H1 (cell line): ENCODE measurements at regions not wholly inside any gene's neighbourhood (a gene's known extent, or its start where the extent isn't known, plus 50 kb on each side); places are given as distances from the start of the nearest gene placed in this dataset.

Experiments
- CTCF ChIA-PET: fragments of 300-600 bp; sonication (Branson Sonifier 250); formaldehyde crosslinking; loops from one replicate; lab custom pipeline; 2021; ENCODE audit not compliant: partially characterized antibody; lab: Charles Lee
- POLR2A ChIA-PET: fragments of 300-600 bp; sonication (Branson Sonifier 250); formaldehyde crosslinking; loops from one replicate; lab custom pipeline; 2021; ENCODE audit warnings: inconsistent platforms; ENCODE audit not compliant: partially characterized antibody; lab: Charles Lee
- DNase-seq, 2 experiments: peaks; one replicate each; pipeline versions ENCODE4 v3.0.0 to v3.0.0-alpha.2; 2010 to 2022; ENCODE audit warnings: low spot score in 2 of 2, low read depth in 1 of 2, mixed read lengths in 1 of 2
- FAIRE-seq: peaks from 2 replicates; lab custom pipeline; 2011; peaks lifted over from hg19 to GRCh38; lab: Jason Lieb, UNC
- H2AFZ ChIP-seq: 2 replicates; pipeline ENCODE4 v1.8.1; 2012; ENCODE audit warnings: low read length, inconsistent platforms
- H2AK5ac ChIP-seq: 2 replicates; pipeline ENCODE4 v1.6.1; 2013; ENCODE audit warnings: low read depth, low read length
- H2BK120ac ChIP-seq: replicated peaks from 2 replicates; pipeline ENCODE3; 2013; ENCODE audit warnings: low read depth, low read length, inconsistent platforms
- H2BK12ac ChIP-seq: 2 replicates; pipeline ENCODE4 v1.6.1; 2013; ENCODE audit warnings: low read depth, low read length
- H2BK15ac ChIP-seq: 2 replicates; pipeline ENCODE4 v1.6.1; 2013; ENCODE audit warnings: low read length
- H2BK20ac ChIP-seq: 2 replicates; pipeline ENCODE4 v1.6.1; 2013; ENCODE audit warnings: low read length
- H2BK5ac ChIP-seq: 2 replicates; pipeline ENCODE4 v1.6.1; 2013; ENCODE audit warnings: low read depth, low read length
- H3K14ac ChIP-seq: 2 replicates; pipeline ENCODE4 v1.6.1; 2013; ENCODE audit warnings: inconsistent platforms; ENCODE audit not compliant: insufficient read length
- H3K18ac ChIP-seq: 2 replicates; pipeline ENCODE4 v1.6.1; 2013; ENCODE audit warnings: low read length; ENCODE audit errors: extremely low read depth
- H3K23ac ChIP-seq: 2 replicates; pipeline ENCODE4 v1.6.1; 2013; ENCODE audit warnings: inconsistent platforms; ENCODE audit not compliant: insufficient read length
- H3K23me2 ChIP-seq: 2 replicates; pipeline ENCODE4 v1.6.1; 2013; ENCODE audit warnings: low read depth, low read length
- H3K27ac ChIP-seq: 2 replicates; pipeline ENCODE4 v1.6.1; 2011; ENCODE audit warnings: low read depth, low read length, inconsistent platforms
- H3K27me3 ChIP-seq, 4 experiments: replicated peaks in 1 of 4; 1 replicate in 1 of 4; 2 replicates in 3 of 4; pipeline versions ENCODE4 v1.6.1 to v1.8.1; 2011 to 2013; ENCODE audit warnings: low read length in 3 of 4, mild to moderate bottlenecking in 3 of 4, inconsistent platforms in 2 of 4, mixed read lengths in 2 of 4, moderate library complexity in 1 of 4; ENCODE audit not compliant: control insufficient read depth in 3 of 4, insufficient read depth in 3 of 4; ENCODE audit errors: extremely low read depth in 1 of 4
- H3K36me3 ChIP-seq, 4 experiments: 2 replicates each; pipeline versions ENCODE4 v1.6.1 to v1.8.1; 2011 to 2013; ENCODE audit warnings: mild to moderate bottlenecking in 4 of 4, low read length in 3 of 4, moderate library complexity in 2 of 4, control low read depth in 1 of 4, inconsistent platforms in 1 of 4; ENCODE audit not compliant: insufficient read depth in 4 of 4, control insufficient read depth in 2 of 4
- H3K4ac ChIP-seq: replicated peaks from 2 replicates; pipeline ENCODE3; 2013; ENCODE audit warnings: low read length, low read depth, mixed read lengths, inconsistent platforms; ENCODE audit not compliant: insufficient read length
- H3K4me1 ChIP-seq, 4 experiments: replicated peaks in 1 of 4; 1 replicate in 1 of 4; 2 replicates in 3 of 4; pipeline versions ENCODE4 v1.6.1 to v1.8.1; 2011 to 2013; ENCODE audit warnings: low read length in 3 of 4, inconsistent platforms in 2 of 4, mixed read lengths in 1 of 4; ENCODE audit not compliant: insufficient read depth in 4 of 4, control insufficient read depth in 3 of 4
- H3K4me2 ChIP-seq, 2 experiments: 2 replicates each; pipeline versions ENCODE4 v1.6.1 to v1.8.1; 2011 to 2013; ENCODE audit warnings: low read depth in 2 of 2, low read length in 2 of 2, control low read depth in 1 of 2, inconsistent platforms in 1 of 2, mild to moderate bottlenecking in 1 of 2; ENCODE audit not compliant: insufficient read depth in 1 of 2
- H3K4me3 ChIP-seq, 4 experiments: fragments of 200-600, 300-600 bp in 1 of 4; sonication (generic), shearing (Covaris generic), sonication (Bioruptor Twin) in 1 of 4; 2 replicates each; pipeline versions ENCODE4 v1.5.1 to v1.8.1; 2011 to 2016; ENCODE audit warnings: low read length in 4 of 4, low read depth in 3 of 4, control low read depth in 2 of 4, inconsistent platforms in 2 of 4, mild to moderate bottlenecking in 2 of 4, mixed read lengths in 1 of 4, moderate library complexity in 1 of 4; ENCODE audit not compliant: insufficient read depth in 2 of 4; ENCODE audit errors: extremely low read depth in 1 of 4
- H3K56ac ChIP-seq: replicated peaks from 2 replicates; pipeline ENCODE3; 2013; ENCODE audit warnings: low read depth, mild to moderate bottlenecking, mixed read lengths, low read length, inconsistent platforms; ENCODE audit not compliant: insufficient read length
- H3K79me1 ChIP-seq: 2 replicates; pipeline ENCODE4 v1.6.1; 2013; ENCODE audit warnings: low read depth, low read length, control low read depth
- H3K79me2 ChIP-seq, 2 experiments: 2 replicates each; pipeline versions ENCODE4 v1.6.1 to v1.8.1; 2012 to 2013; ENCODE audit warnings: low read length in 2 of 2, mild to moderate bottlenecking in 2 of 2, inconsistent platforms in 1 of 2; ENCODE audit not compliant: insufficient read depth in 2 of 2, control insufficient read depth in 1 of 2
- H3K9ac ChIP-seq, 4 experiments: replicated peaks in 1 of 4; 1 replicate in 1 of 4; 2 replicates in 3 of 4; pipeline versions ENCODE4 v1.6.1 to v1.8.1; 2011 to 2013; ENCODE audit warnings: low read depth in 3 of 4, low read length in 3 of 4, control low read depth in 2 of 4, mild to moderate bottlenecking in 2 of 4, moderate library complexity in 2 of 4, inconsistent platforms in 1 of 4; ENCODE audit errors: extremely low read depth in 1 of 4
- H3K9me3 ChIP-seq, 2 experiments: 2 replicates each; pipeline versions ENCODE4 v1.6.1 to v1.8.1; 2012 to 2013; ENCODE audit warnings: mild to moderate bottlenecking in 2 of 2, moderate library complexity in 2 of 2, control low read depth in 1 of 2, inconsistent platforms in 1 of 2, low read depth in 1 of 2, low read length in 1 of 2, mixed read lengths in 1 of 2; ENCODE audit not compliant: insufficient read depth in 2 of 2
- H4K20me1 ChIP-seq, 2 experiments: replicated peaks in 1 of 2; 2 replicates each; pipeline versions ENCODE3 to v1.8.1; 2011 to 2013; ENCODE audit warnings: inconsistent platforms in 2 of 2, low read length in 2 of 2, mild to moderate bottlenecking in 1 of 2; ENCODE audit not compliant: insufficient read depth in 2 of 2, control insufficient read depth in 1 of 2
- H4K5ac ChIP-seq: 2 replicates; pipeline ENCODE4 v1.6.1; 2013; ENCODE audit warnings: low read length, low read depth, mixed read lengths, inconsistent platforms; ENCODE audit not compliant: insufficient read length
- H4K8ac ChIP-seq: 2 replicates; pipeline ENCODE4 v1.8.0; 2013; ENCODE audit warnings: mild to moderate bottlenecking, moderate library complexity, low read length, inconsistent platforms; ENCODE audit not compliant: insufficient read depth; ENCODE audit errors: extremely low read depth
- H4K91ac ChIP-seq: replicated peaks from 2 replicates; pipeline ENCODE3; 2013; ENCODE audit warnings: low read length, mixed read lengths, inconsistent platforms; ENCODE audit not compliant: insufficient read length
- CREB1 ChIP-seq: IDR thresholded peaks from 2 replicates; pipeline ENCODE4 v1.6.1; 2012; ENCODE audit warnings: inconsistent platforms
- CTBP2 ChIP-seq: IDR thresholded peaks from 2 replicates; pipeline ENCODE4 v1.7.0; 2011; ENCODE audit warnings: borderline replicate concordance, mild to moderate bottlenecking, moderate library complexity, mixed read lengths, low read length; ENCODE audit not compliant: insufficient read depth, insufficient read length
- EP300 ChIP-seq, 2 experiments: IDR thresholded peaks; 1 replicate in 1 of 2; 2 replicates in 1 of 2; pipeline ENCODE4 v1.6.1; 2011 to 2012; ENCODE audit warnings: low read depth in 2 of 2, low read length in 2 of 2, mild to moderate bottlenecking in 2 of 2, borderline replicate concordance in 1 of 2, inconsistent platforms in 1 of 2, moderate library complexity in 1 of 2
- EZH2 ChIP-seq: fragments of 200-600 bp; sonication (generic); IDR thresholded peaks from 2 replicates; pipeline ENCODE4 v1.7.1; 2012; ENCODE audit warnings: low read depth, mild to moderate bottlenecking, moderate library complexity, low read length, inconsistent platforms; ENCODE audit not compliant: severe bottlenecking
- HDAC2 ChIP-seq, 2 experiments: fragments of 300-600 bp in 1 of 2; sonication (generic) in 1 of 2; IDR thresholded peaks; 2 replicates each; pipeline ENCODE4 v1.6.1; 2011 to 2012; ENCODE audit warnings: low read depth in 2 of 2, low read length in 2 of 2, mild to moderate bottlenecking in 2 of 2, moderate library complexity in 2 of 2, borderline replicate concordance in 1 of 2, inconsistent platforms in 1 of 2
- KDM1A ChIP-seq: fragments of 200-600, 300-600 bp; sonication (generic); IDR thresholded peaks from 2 replicates; pipeline ENCODE4 v1.7.1; 2016; ENCODE audit warnings: mild to moderate bottlenecking, low read length, borderline replicate concordance
- KDM5A ChIP-seq: fragments of 200-600 bp; IDR thresholded peaks from 2 replicates; pipeline ENCODE4 v1.7.1; 2012; ENCODE audit warnings: mild to moderate bottlenecking, low read length, inconsistent platforms, mixed read lengths
- MAX ChIP-seq: IDR thresholded peaks from 2 replicates; pipeline ENCODE4 v1.6.1; 2012; ENCODE audit warnings: inconsistent platforms
- POU5F1 ChIP-seq: IDR thresholded peaks from 2 replicates; pipeline ENCODE4 v1.6.1; 2011; ENCODE audit warnings: low read depth, mild to moderate bottlenecking, low read length, moderate library complexity
- RBBP5 ChIP-seq: IDR thresholded peaks from 2 replicates; pipeline ENCODE4 v1.7.1; 2012; ENCODE audit warnings: low read depth, mild to moderate bottlenecking, inconsistent platforms, low read length, moderate library complexity, borderline replicate concordance
- YY1 ChIP-seq: IDR thresholded peaks from 2 replicates; pipeline ENCODE4 v1.6.1; 2011; ENCODE audit warnings: low read depth, mild to moderate bottlenecking, low read length
- WGBS, 2 experiments: shearing (Covaris generic) in 1 of 2; methylation state at CpG; one replicate each; pipeline versions ENCODE4 v1.1.6 to v1.1.7; 2013 to 2015; ENCODE audit warnings: low lambda C conversion rate in 2 of 2, mixed read lengths in 2 of 2, inconsistent platforms in 1 of 2, low coverage in 1 of 2, missing lambda C conversion rate in 1 of 2; ENCODE audit not compliant: insufficient replicate concordance in 2 of 2, insufficient coverage in 1 of 2, insufficient read length in 1 of 2; ENCODE audit errors: extremely low coverage in 1 of 2, missing lambda C conversion rate in 1 of 2; 5-methylcytosine and 5-hydroxymethylcytosine counted together

GRCh38 chr10:60542657-60543056 lies 153.0 kb upstream of the ANK3 start:
- POLR2A ChIA-PET = no interaction called here
- no peak for FAIRE-seq

More at GRCh38 chr10:60542657-60543056, 153.0 kb upstream of the ANK3 start:
- Histone ChIP-seq H2BK120ac (no peak overlapping the region), H3K4ac (no peak overlapping the region), H3K9me3 (no peaks in the 10 kb centered on the region), H2BK20ac (no peak overlapping the region), H4K20me1 (no peaks in the 10 kb centered on the region), H3K79me2 (no peaks in the 10 kb centered on the region), H3K23ac (no peak overlapping the region), H4K8ac (no peak overlapping the region), H3K18ac (no peak overlapping the region), H3K79me1 (no peaks in the 10 kb centered on the region), H2AFZ (no peak overlapping the region), H3K9ac (no peak overlapping the region), H3K36me3 (no peaks in the 10 kb centered on the region), H2BK12ac (no peak overlapping the region), H3K27ac (no peak overlapping the region), H3K4me3 (no peak overlapping the region), H2BK5ac (no peak overlapping the region), H3K27me3 (no peaks in the 10 kb centered on the region), H3K4me1 (peaks cover 0 to 2% (median under 1%) of the 10 kb centered on the region in 4 experiments; a peak in 2 of 7 replicates), H3K4me2 (no peak overlapping the region), H2BK15ac (no peak overlapping the region), H3K14ac (no peak overlapping the region), H3K23me2 (no peaks in the 10 kb centered on the region), H4K91ac (no peak overlapping the region), H4K5ac (no peak overlapping the region), H3K56ac (no peak overlapping the region), H2AK5ac (no peak overlapping the region)
- 76% methylated on average over 4 of the region's 4 CpGs; no CpG with 5 or more reads in 1 of the 2 experiments for WGBS, 2 experiments
- CTCF ChIA-PET = no interaction called here
- no peak for DNase-seq
- TF ChIP-seq MAX (no peak), EZH2 (no peak), KDM1A (no peak), RBBP5 (no peak), CREB1 (no peak), KDM5A (no peak), POU5F1 (no peak), CTBP2 (no peak), YY1 (no peak), EP300 (IDR thresholded peaks at IDR 0.05; ENCODE audit: borderline replicate concordance in 1 of 2, low read depth in 2 of 2, low read length in 2 of 2) (no peak), HDAC2 (IDR thresholded peaks at IDR 0.05; ENCODE audit: borderline replicate concordance in 1 of 2, low read depth in 2 of 2, low read length in 2 of 2) (no peak)
